A549 (cell line): ENCODE measurements at regions not wholly inside any gene's neighbourhood (a gene's known extent, or its start where the extent isn't known, plus 50 kb on each side); places are given as distances from the start of the nearest gene placed in this dataset.

Experiments
- ATAC-seq, 2 experiments: fragments of 200-7000 bp in 1 of 2; fragments of >200 bp in 1 of 2; cut with Nextera tagmentation in 1 of 2; cut with Tn5 transposase in 1 of 2; 3 replicates each; pipeline versions ENCODE4 v1.8.0 to v1.9.1; 2018 to 2020; ENCODE audit warnings: mild to moderate bottlenecking in 1 of 2, moderate library complexity in 1 of 2
- CTCF ChIA-PET: fragments of 300-600 bp; sonication (Branson Sonifier 250); formaldehyde crosslinking; extraction: SDS; loops from one replicate; lab custom pipeline; 2021; ENCODE audit warnings: antibody characterized with exemption, inconsistent platforms; lab: Yijun Ruan, JAX
- POLR2A ChIA-PET: fragments of 350-600 bp; formaldehyde crosslinking; extraction: SDS; loops from one replicate; lab custom pipeline; 2021; ENCODE audit warnings: antibody characterized with exemption, inconsistent platforms; lab: Yijun Ruan, JAX
- DNase-seq, 2 experiments: peaks; one replicate each; pipeline versions ENCODE4 v3.0.0 to v3.0.0-alpha.2; 2011 to 2016; ENCODE audit warnings: low read depth in 1 of 2, low spot score in 1 of 2
- FAIRE-seq: peaks from 2 replicates; lab custom pipeline; 2011; peaks lifted over from hg19 to GRCh38; lab: Jason Lieb, UNC
- H3K27ac ChIP-seq, 2 experiments: fragments of >200 bp; sonication (Bioruptor Twin); formaldehyde crosslinking; 3 replicates each; pipeline ENCODE4 v1.5.1; 2016 to 2017
- H3K4me1 ChIP-seq: fragments of >200 bp; sonication (Bioruptor Twin); formaldehyde crosslinking; 3 replicates; pipeline ENCODE4 v1.6.1; 2016
- H3K4me2 ChIP-seq: fragments of >200 bp; sonication (Bioruptor Twin); formaldehyde crosslinking; 3 replicates; pipeline ENCODE4 v1.6.1; 2016
- H3K4me3 ChIP-seq: fragments of >200 bp; sonication (Bioruptor Twin); formaldehyde crosslinking; 3 replicates; pipeline ENCODE4 v1.5.1; 2016
- H3K9me3 ChIP-seq: fragments of >200 bp; sonication (Bioruptor Twin); formaldehyde crosslinking; 3 replicates; pipeline ENCODE4 v1.6.1; 2016
- BCL3 ChIP-seq: fragments of >200 bp; sonication (Bioruptor Twin); formaldehyde crosslinking; IDR thresholded peaks from 3 replicates; pipeline ENCODE4 v1.6.1; 2016
- CBX2 ChIP-seq: fragments of 200-600 bp; sonication (generic); IDR thresholded peaks from 2 replicates; pipeline ENCODE4 v1.6.1; 2016; ENCODE audit warnings: low read depth, mild to moderate bottlenecking, borderline replicate concordance
- CHD2 ChIP-seq: fragments of 150-350 bp; IDR thresholded peaks from 2 replicates; pipeline ENCODE4 v1.6.1; 2014; ENCODE audit warnings: low read length; ENCODE audit not compliant: partially characterized antibody
- CHD4 ChIP-seq: fragments of 200-600 bp; sonication (generic); IDR thresholded peaks from 2 replicates; pipeline ENCODE4 v1.6.1; 2016; ENCODE audit warnings: antibody characterized with exemption, mild to moderate bottlenecking, borderline replicate concordance
- E2F6 ChIP-seq: IDR thresholded peaks from 2 replicates; pipeline ENCODE4 v1.6.1; 2012; ENCODE audit warnings: low read depth, borderline replicate concordance
- ESRRA ChIP-seq: fragments of 150-350 bp; IDR thresholded peaks from 2 replicates; pipeline ENCODE4 v1.6.1; 2014; ENCODE audit warnings: mild to moderate bottlenecking, low read length, borderline replicate concordance
- FOXS1 ChIP-seq: fragments of 250-450 bp; sonication (Bioruptor Pico); IDR thresholded peaks from 2 replicates; pipeline ENCODE4 v1.5.0; 2020; ENCODE audit warnings: mild to moderate bottlenecking, moderate library complexity
- HMGXB4 ChIP-seq: fragments of 250-450 bp; sonication (Bioruptor Pico); IDR thresholded peaks from 2 replicates; pipeline ENCODE4 v1.5.0; 2021; ENCODE audit warnings: mild to moderate bottlenecking, moderate library complexity, borderline replicate concordance
- HOXB13 ChIP-seq: fragments of 250-450 bp; sonication (Bioruptor Pico); IDR thresholded peaks from 2 replicates; pipeline ENCODE4 v1.5.0; 2020; ENCODE audit warnings: low read depth, mild to moderate bottlenecking, moderate library complexity
- JUN ChIP-seq, 2 experiments: fragments of >200 bp; sonication (Bioruptor Twin); formaldehyde crosslinking; IDR thresholded peaks; 2 replicates in 1 of 2; 3 replicates in 1 of 2; pipeline ENCODE4 v1.6.1; 2016 to 2017
- JUNB ChIP-seq: fragments of >200 bp; sonication (Bioruptor Twin); formaldehyde crosslinking; IDR thresholded peaks from 2 replicates; pipeline ENCODE4 v1.6.1; 2016
- KDM1A ChIP-seq: fragments of 200-600 bp; sonication (generic); IDR thresholded peaks from 2 replicates; pipeline ENCODE4 v1.6.1; 2016; ENCODE audit warnings: low read depth, mild to moderate bottlenecking
- MAFK ChIP-seq: fragments of 450-650 bp; IDR thresholded peaks from 2 replicates; pipeline ENCODE4 v1.6.1; 2014; ENCODE audit not compliant: partially characterized antibody
- MAX ChIP-seq: IDR thresholded peaks from 2 replicates; pipeline ENCODE4 v1.6.1; 2012
- NFE2L2 ChIP-seq: fragments of 150-350 bp; conservative IDR thresholded peaks from 2 replicates; pipeline ENCODE4 v1.6.1; 2014; ENCODE audit warnings: low read length
- NPAS2 ChIP-seq: fragments of 250-450 bp; sonication (Bioruptor Pico); IDR thresholded peaks from 2 replicates; pipeline ENCODE4 v1.8.0; 2022; ENCODE audit warnings: mild to moderate bottlenecking, moderate library complexity, borderline replicate concordance
- PHF8 ChIP-seq: fragments of 200-600 bp; sonication (generic); IDR thresholded peaks from 2 replicates; pipeline ENCODE4 v1.6.1; 2016; ENCODE audit warnings: low read depth, mild to moderate bottlenecking, antibody characterized with exemption, moderate library complexity, borderline replicate concordance
- POLR2AphosphoS2 ChIP-seq: conservative IDR thresholded peaks from 2 replicates; pipeline ENCODE4 v1.6.1; 2012; ENCODE audit warnings: low read length, improper control_type of control experiment, inconsistent platforms
- RCOR1 ChIP-seq: fragments of 150-350 bp; IDR thresholded peaks from 2 replicates; pipeline ENCODE4 v1.6.1; 2014; ENCODE audit warnings: antibody characterized with exemption, low read length, low read depth
- RFX5 ChIP-seq: fragments of 450-650 bp; IDR thresholded peaks from 2 replicates; pipeline ENCODE4 v1.7.1; 2014; ENCODE audit warnings: antibody characterized with exemption, mild to moderate bottlenecking, moderate library complexity
- SMC3 ChIP-seq: fragments of >200 bp; sonication (Bioruptor Twin); formaldehyde crosslinking; IDR thresholded peaks from 3 replicates; pipeline ENCODE4 v1.6.1; 2018; ENCODE audit warnings: inconsistent platforms
- SREBF2 ChIP-seq: fragments of 450-650 bp; IDR thresholded peaks from 2 replicates; pipeline ENCODE4 v1.6.1; 2014; ENCODE audit warnings: mild to moderate bottlenecking, moderate library complexity
- TFCP2L1 ChIP-seq: fragments of 250-450 bp; sonication (Bioruptor Pico); IDR thresholded peaks from 2 replicates; pipeline ENCODE4 v1.5.0; 2021; ENCODE audit warnings: mild to moderate bottlenecking
- USF2 ChIP-seq: fragments of 450-650 bp; IDR thresholded peaks from 2 replicates; pipeline ENCODE4 v1.6.1; 2014; ENCODE audit warnings: antibody characterized with exemption
- WGBS: methylation state at CpG from one replicate; pipeline ENCODE4 v1.1.6; 2017; ENCODE audit errors: missing lambda C conversion rate; 5-methylcytosine and 5-hydroxymethylcytosine counted together

DNA sequence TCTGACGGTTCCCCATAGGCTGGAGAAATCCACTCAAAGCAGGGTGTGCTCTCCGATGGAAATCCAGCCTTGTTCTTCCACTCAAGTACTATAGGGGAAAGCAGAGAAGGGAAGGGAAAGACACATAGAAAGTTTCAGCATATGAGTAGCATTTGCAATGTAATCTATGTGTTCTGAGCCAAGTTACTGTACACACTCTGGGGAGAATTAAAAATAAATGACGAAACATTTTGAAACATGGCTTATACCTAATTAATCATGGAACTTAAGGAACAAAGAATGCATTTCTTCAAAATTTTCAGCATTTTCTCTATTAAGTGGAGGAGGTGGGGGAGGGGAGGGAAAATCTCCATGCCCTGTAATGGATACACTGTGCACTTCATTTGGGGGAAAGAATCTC is 198.1 kb upstream of the HABP2 start (continued):
- no peak for TF ChIP-seq RCOR1
- no peak for TF ChIP-seq MAFK
- TF ChIP-seq CBX2: no peak
- TF ChIP-seq MAX: no peak
- no peak for TF ChIP-seq NFE2L2
- TF ChIP-seq PHF8: no peak
- no peak for TF ChIP-seq ESRRA
- TF ChIP-seq, all 56 proteins: peak for 0

GRCh38 chr10:113356794-113357680 is 195.8 kb upstream of the HABP2 start:
- no peak overlapping the region for H3K4me3 ChIP-seq
- ChIA-PET CTCF (interaction anchor here (0.6 kb wide), 1 partner anchor 207 kb away, joined by 4 read pairs; no protein-coding TSS in a partner anchor), POLR2A (no interaction called here)
- 45% methylated on average over 5 of the region's 5 CpGs for WGBS
- no peak overlapping the region for H3K4me2 ChIP-seq
- ATAC-seq: no peak
- H3K27ac ChIP-seq: no peak overlapping the region
- DNase-seq: no peak
- FAIRE-seq: no peak
- H3K4me1 ChIP-seq: no peaks in the 10 kb centered on the region
- TF ChIP-seq SREBF2 (no peak), HOXB13 (no peak), E2F6 (no peak), CHD4 (no peak), TFCP2L1 (no peak), JUN (IDR thresholded peaks at IDR 0.05) (no peak), MAFK (no peak)
- TF ChIP-seq, all 56 proteins: peak for 0
- H3K9me3 ChIP-seq: no peaks in the 10 kb centered on the region

GRCh38 chr10:113357681-113358300 is 195.1 kb upstream of the HABP2 start:
- ChIA-PET CTCF (no interaction called here), POLR2A (no interaction called here)
- FAIRE-seq: no peak
- TF ChIP-seq USF2 (no peak), BCL3 (no peak), JUN (IDR thresholded peaks at IDR 0.05) (no peak), NPAS2 (no peak), SMC3 (no peak), NFE2L2 (no peak), POLR2AphosphoS2 (no peak), MAX (no peak), CHD2 (no peak), KDM1A (no peak), RFX5 (no peak), JUNB (no peak), FOXS1 (no peak), ESRRA (no peak), HMGXB4 (CRISPR knock-in tag) (no peak)
- no peak for DNase-seq
- ATAC-seq: no peak
- Histone ChIP-seq H3K9me3 (no peaks in the 10 kb centered on the region), H3K4me1 (no peaks in the 10 kb centered on the region), H3K4me3 (no peak overlapping the region), H3K4me2 (no peak overlapping the region), H3K27ac (no peak overlapping the region)
- WGBS: 83% methylated on average over 18 of the region's 18 CpGs
